GM12878 (cell line): ENCODE measurements at regions not wholly inside any gene's neighbourhood (a gene's known extent, or its start where the extent isn't known, plus 50 kb on each side); places are given as distances from the start of the nearest gene placed in this dataset.

Experiments
- CHD2 ChIP-seq: IDR thresholded peaks from 2 replicates; pipeline ENCODE4 v1.6.1; 2011; ENCODE audit warnings: low read depth, low read length, improper control_type of control experiment, borderline replicate concordance
- CTCF ChIP-seq, 3 experiments: IDR thresholded peaks in 2 of 3; conservative IDR thresholded peaks in 1 of 3; 2 replicates each; pipeline ENCODE4 v1.5.1; 2011; ENCODE audit warnings: low read depth in 3 of 3, low read length in 3 of 3, mild to moderate bottlenecking in 3 of 3, control low read depth in 2 of 3, moderate library complexity in 2 of 3, inconsistent platforms in 1 of 3, mixed read lengths in 1 of 3; ENCODE audit not compliant: control insufficient read depth in 2 of 3, insufficient read depth in 1 of 3; ENCODE audit errors: extremely low read depth in 1 of 3
- POLR2A ChIP-seq: IDR thresholded peaks from 2 replicates; pipeline ENCODE4 v1.6.1; 2011; ENCODE audit warnings: low read depth, mild to moderate bottlenecking, low read length
- SIN3A ChIP-seq: IDR thresholded peaks from 2 replicates; pipeline ENCODE4 v1.6.1; 2012; ENCODE audit warnings: low read depth, low read length, improper control_type of control experiment
- SMC3 ChIP-seq: IDR thresholded peaks from 2 replicates; pipeline ENCODE4 v1.6.1; 2011; ENCODE audit warnings: low read length, improper control_type of control experiment, borderline replicate concordance
- TAF1 ChIP-seq: IDR thresholded peaks from 2 replicates; pipeline ENCODE4 v1.6.1; 2011; ENCODE audit warnings: mild to moderate bottlenecking, low read depth, low read length, borderline replicate concordance

DNA sequence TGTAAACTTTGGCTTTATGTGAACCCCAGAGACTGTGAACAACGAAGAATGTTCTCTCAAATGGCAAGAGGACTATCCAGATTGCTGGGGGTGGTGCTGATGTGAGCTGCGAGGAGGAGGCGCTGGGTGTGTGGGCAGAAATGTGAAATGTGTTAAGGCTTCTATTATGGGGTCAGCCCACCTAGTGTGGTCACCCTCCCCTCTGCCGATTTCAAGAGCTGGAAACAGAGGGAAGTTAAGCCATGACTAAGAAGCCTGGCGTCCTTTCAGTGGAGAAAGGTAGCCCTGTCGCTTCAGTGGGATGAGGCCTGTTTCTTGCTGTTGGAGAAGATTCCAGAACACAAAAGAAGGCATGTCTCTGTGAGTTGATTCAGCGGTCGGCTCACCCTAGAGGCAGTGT, 89.0 kb upstream of the KCTD1 start:
- TF ChIP-seq CHD2, result no peak
- no peak for TF ChIP-seq CTCF (IDR thresholded peaks at IDR 0.05 in 2 of 3, conservative IDR thresholded peaks at IDR 0.05 in 1 of 3; ENCODE audit: control insufficient read depth in 2 of 3, extremely low read depth in 1 of 3, insufficient read depth in 1 of 3, low read depth in 3 of 3, low read length in 3 of 3)
- no peak for TF ChIP-seq TAF1
- TF ChIP-seq SIN3A, result no peak
- no peak for TF ChIP-seq POLR2A
- TF ChIP-seq SMC3, result no peak
